ENCODE measurements at regions not wholly inside any gene's neighbourhood (a gene's known extent, or its start where the extent isn't known, plus 50 kb on each side); places are given as distances from the start of the nearest gene placed in this dataset.

DNA sequence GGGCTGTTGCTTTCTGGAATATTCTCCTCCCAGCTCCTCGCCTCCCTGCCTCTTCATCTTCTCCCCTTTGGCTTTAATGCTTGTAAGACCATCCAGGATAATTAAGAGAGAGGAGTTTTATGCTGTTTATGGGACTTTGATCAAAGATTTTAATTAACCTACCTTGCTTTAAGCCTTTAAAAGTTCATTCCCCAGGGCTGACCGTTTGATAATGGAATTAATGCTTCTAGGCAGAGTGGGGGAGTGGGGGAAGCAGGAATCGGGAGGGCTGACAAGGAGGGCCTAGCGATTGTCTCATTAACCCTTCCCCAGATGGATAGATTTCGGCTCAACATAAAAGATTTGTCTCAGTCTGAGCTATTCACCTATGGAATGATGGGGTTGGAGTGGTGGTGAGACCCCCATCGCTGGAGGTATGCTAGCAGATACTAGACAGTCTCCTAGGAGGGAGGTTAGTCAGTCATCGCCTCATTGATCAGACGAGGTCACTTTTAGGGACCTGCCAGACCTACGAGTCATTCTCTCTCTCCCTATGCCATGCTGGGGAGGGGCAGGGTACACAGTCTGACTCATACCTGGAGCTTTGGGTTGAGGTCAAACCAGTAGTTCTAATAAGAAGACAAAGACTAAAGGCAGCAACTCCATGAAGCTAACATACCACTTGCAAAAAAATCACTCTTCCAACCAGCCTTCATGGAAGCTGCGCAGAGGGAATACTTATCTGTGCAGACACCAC is 236.6 kb upstream of the NLRP1 start:
- no peak for DNase-seq (ENCODE audit: low spot score)

DNA sequence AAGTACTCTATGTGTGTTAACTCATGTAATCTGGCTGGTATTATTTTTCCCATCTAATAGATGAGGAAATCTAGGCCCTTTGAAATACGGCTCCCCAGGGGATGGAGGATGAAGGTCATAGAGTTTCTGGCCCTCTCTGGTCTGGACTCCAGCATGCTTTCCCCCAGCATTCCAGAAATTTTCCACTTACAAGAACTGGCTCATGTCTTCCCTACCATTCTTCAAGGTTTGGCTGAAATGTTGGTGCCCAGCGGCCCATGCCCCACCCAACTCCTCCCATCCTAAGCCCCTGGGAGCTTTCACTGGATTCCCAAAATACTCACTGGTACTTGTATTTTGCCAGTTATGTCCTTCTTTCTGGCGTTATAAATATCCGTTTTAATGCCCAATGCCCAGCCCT is 237.5 kb upstream of the NLRP1 start:
- DNase-seq (ENCODE audit: low spot score) = no peak

DNA sequence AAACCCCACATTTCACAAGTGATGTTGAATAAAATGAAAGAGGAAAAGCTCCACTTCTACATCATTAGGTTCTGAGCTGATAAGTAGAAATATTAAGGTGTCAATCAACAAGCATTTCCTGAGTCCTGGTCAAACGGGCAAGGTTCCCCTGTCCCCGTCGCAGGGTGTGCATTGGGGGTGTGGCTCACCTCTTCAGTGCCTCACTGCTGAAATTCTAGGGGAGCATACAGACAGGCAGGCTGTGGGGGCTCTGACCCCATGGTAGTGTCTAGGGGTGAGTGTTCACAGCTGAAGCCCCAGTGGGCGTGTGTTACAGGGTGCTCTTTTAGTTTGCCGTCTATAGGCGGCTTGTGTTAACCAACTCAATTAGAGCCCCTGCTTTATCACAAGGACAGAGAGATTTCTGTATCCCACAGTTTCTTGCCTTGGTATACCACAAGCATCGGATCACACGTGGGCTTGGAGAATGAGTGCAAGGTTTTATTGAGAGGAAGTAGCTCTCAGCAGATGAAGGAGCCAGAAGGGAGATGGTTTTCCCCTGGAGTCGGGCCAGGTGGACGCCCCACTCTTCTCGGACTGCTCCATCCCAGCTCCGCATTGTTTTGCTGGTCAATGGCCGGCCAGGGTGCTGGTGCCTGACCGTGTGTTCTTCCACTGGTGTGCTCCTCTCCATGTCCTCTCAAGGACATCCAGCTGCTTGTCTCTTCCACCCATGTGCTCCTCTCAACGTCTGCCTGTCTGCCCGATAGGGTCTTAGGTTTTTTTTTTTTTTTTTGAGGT is 238.2 kb upstream of the NLRP1 start:
- DNase-seq (ENCODE audit: low spot score) = no peak

DNA sequence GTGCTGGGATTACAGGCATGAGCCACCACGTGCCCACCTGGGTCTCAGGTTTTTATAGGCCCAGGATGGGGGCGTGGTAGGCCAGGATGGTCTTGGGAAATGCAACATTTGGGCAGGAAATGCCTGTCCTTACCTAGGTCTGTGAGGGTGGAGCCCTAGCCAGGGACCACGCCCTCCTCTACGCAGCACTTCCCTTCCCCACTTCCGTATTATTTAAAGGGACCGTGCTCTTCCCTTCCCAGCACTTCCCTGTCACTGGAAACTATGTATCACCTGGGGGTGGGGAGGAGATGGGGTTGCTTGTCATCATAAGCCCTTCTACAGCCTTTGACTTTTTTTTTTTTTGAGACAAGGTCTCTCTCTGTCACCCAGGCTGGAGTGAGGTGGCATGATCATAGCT is 238.9 kb upstream of the NLRP1 start:
- no peak for DNase-seq (ENCODE audit: low spot score)

DNA sequence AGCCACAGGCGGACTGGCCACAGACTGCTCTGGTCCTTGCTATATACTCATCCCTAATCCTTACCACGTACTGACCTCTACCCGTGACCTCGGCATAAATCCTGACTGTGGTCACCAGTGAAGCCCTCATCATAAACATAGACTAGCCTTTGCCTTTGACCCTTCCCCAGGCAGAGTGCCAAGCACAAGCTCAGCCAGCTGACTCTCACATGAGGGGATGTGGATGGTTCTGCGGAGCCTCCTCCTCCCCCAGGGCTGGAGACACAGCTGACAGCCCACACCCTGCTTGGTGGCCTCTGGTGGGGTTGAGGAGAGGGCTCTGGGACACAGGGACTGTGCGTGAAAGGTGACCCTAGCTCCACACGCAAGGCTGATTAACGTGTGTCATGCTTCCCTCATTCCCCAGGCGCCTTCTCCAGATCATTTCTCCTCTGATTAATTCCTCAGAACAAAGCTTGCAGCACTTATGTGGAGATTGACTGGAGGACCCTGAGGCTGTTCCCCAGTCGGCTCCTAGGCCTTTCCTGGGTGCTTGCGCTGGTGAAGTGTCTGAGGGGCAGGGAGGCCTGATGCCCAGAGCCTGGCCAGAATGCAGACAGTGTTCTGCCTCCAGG is 241.5 kb upstream of the NLRP1 start:
- DNase-seq (ENCODE audit: low spot score) = no peak

DNA sequence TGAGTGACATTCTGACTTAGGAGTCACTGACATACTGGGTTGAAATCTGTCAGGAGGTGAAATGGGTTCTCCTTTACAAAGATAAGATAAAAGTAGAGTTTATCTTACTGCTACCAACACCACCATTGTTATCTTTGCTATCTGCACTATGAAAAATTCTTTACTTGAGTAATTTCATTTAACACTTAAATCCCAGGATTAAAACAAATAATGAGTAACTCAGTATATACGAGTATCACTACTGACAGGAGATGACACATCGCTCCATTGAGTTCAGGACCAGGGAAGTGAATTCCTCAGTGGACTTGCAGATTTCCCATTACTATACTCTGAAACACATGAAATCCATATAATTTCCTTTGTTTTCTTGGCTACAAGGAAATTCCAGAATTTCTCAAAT is 242.1 kb upstream of the NLRP1 start:
- no peak for DNase-seq (ENCODE audit: low spot score)

DNA sequence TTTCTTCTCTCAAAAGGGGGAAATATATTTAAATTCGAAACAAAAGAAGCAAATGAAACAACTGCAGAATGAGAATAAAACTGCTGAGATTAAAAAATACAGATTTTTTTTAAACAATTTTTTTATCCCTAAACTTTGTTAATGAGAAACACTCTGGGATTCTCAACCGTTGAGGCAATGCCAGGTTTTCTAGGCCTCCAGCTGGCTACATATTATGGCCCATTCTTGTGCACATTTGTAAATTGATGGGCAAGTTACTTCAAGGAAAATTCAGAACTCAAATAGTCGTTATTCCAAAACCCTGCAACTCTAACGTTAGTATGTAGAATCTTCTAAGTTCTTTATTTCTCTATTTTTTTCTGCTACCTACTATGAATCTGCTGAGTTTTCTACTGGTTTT is 239.3 kb upstream of the WSCD1 start:
- no peak for DNase-seq (ENCODE audit: low spot score)

DNA sequence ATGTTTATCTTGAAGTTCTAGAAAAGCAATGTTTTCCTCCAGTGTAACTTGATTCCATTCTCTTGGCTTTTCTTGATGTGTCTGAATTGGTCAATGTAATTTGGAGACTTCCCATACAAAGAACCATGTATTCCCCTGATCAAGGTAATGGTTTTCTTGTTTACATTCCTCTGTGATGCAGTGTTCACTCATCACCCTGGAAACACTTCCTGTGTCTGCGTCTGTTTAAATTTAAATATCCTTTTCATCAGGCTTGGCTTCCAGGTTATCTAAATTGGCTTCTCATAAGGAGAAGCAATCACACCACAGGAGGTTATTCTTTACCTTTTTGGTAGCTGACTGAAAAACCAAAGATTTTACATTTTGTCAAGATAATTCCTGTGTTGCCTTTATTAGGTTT is 237.3 kb upstream of the WSCD1 start:
- no peak for DNase-seq (ENCODE audit: low spot score)

DNA sequence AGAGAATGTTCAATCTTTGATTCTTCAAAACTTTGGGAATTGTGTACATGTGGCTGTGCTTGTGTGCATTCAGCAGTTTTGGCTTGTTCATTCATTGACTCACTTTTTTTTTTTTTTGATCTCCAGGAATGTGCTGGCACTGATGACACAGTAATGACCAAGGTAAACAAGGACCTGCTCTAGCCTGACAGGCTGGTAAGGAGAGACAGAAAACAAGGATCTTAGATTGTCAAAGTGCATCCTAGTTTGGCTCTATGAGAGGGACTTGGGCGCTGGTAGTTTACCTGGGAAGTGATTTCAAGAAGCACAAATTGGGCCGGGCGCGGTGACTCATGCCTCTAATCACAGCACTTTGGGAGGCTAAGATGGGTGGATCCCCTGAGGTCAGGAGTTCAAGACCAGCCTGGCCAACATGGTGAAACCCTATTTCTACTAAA is 233.1 kb upstream of the WSCD1 start:
- DNase-seq (ENCODE audit: low spot score) = no peak

DNA sequence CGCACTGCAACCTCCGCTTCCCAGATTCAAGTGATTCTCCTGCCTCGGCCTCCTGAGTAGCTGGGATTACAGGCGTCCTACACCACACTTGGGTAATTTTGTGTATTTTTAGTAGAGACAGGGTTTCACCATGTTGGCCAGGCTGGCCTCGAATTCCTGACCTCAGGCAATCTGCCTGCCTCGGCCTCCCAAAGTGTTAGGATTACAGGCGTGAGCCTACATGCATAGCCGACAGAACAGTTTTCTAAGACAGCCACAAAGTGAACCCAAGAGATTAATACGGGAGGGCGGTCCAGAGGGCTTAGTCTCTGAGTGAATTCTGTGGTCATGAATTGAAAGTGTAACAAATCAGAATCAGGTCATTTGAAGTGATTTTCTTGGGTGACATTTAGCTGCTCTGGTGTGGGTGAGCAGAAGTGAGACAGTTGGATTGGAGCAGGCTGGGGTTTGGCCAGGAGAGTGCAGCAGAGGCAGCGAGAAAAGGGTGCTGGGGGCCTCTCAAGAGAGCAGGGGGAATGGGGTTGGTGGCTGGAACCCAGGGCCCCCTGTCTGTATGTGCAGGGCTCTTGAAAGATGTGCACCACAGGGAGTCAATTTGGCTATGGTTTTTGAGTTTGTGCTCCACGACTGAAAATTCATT is 231.4 kb upstream of the WSCD1 start:
- no peak for DNase-seq (ENCODE audit: low spot score)

DNA sequence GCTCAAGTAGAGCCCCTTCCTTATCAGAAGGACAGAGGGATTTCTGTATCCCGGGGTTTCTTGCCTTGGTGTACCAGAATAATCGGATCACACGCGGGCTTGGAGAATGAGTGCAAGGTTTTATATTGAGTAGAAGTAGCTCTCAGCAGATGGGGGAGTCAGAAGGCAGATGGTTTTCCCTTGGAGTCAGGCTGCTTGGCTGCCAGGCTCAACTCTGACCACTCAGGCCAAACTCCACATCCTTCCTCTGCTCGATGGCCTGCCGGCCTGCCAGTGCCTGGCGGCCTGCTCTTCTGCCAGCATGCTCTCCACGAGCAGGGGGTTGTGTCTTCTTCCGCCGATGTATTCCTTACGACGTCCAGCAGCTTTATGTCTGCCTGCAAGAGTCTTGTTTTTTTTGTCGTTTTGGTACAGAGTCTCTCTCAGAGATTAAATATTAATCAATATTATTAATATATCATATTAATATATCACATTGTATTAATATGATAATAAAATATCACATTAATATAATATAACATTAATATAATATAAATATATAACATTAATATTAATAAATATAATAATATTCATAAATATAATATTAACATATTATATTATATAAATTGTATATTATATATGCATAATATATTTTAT is 229.2 kb upstream of the WSCD1 start:
- no peak for DNase-seq (ENCODE audit: low spot score)

DNA sequence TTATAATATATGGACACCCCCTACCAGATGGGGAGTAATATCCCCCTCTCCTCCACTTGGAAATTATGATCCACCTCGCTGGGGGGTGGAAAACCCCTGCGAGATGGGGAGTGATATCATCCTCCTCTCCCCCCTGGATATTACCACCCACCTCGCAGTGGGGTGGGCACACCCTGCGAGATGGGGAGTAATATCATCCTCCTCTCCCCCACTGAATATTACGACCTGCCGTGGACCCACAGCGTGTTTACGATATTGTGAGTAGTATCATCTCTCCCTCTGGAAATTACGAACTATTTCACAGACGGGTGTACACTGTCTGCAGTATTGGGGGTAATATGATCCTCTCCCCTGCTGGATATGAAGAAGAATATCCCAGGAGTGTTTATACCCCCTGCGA is 228.3 kb upstream of the WSCD1 start:
- DNase-seq (ENCODE audit: low spot score) = no peak

DNA sequence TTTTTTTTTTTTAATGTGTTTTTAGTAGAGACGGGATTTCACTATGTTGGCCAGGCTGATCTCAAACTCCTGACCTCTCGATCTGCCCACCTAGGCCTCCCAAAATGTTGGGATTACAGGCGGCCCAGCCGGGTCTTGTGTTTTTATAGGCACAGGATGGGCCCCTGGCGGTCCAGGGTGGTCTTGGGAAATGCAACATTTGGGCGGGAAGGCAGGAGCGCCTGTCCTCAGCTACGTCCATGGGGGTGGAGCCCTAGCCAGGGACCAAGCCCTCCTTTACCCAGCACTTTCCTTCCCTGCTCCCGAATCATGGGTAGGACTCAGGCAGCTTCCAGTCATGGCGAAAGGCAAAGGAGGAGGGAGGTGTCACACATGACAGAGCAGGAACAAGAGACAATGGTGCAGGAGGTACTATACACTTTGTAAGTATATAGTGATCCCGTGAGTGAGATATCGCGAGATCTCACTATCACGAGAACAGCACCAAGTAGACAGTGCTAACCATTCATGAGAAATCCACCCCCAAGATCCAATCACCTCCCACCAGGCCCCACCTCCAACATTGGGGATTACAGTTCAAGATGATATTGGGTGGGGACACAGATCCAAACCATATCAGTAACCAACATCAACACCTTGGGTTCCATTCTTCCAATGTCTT is 226.7 kb upstream of the WSCD1 start:
- no peak for DNase-seq (ENCODE audit: low spot score)

DNA sequence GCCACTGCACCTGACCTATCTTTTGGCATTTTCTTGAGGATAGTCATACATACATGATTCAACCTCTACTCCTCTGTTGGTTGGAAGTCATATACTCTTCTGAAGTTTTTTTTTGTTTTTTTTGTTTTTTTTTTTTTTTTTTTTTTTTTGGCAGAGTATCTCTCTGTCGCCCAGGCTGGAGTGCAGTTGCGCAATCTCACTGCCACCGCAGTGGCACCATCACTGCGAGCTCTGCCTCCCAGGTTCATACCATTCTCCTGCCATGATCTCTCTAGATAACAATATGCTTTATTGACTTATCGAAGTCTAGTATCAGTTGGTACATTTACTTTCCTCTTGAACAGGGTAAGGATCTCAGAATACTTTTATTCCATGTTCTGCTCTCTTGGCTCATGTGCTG is 224.2 kb upstream of the WSCD1 start:
- DNase-seq (ENCODE audit: low spot score) = no peak

DNA sequence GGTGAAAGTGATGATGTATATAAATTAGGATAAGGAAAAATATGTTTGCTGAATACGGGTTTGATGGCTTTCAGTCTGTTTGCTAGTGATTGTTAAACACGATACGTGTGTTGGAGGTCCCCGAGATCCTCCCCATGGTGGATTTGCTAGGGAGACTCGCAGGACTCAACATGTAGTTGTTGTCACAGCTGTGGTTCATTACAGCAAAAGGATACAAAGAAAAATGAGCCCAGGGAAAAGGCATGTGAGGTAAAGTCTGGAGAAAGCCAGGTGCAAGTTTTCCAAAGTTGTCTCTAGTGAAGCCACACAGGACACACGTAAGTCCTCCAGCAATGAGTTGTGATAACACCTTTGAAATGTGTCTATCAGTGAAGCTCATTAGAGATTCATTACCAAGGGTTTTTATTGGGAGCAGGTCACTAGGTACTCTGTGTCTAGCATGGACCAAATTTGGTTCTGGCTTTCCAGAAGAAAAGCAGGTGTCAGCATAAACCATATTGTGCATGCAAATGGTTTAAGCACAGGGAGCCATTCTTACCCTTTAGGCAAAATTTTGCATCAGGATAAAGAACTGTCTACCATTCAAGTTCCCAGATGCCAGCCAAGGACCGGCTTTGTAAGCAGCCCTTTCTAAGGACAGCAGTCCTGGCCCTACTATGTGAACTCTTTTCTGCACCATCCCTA is 215.2 kb upstream of the WSCD1 start:
- no peak for DNase-seq (ENCODE audit: low spot score)

DNA sequence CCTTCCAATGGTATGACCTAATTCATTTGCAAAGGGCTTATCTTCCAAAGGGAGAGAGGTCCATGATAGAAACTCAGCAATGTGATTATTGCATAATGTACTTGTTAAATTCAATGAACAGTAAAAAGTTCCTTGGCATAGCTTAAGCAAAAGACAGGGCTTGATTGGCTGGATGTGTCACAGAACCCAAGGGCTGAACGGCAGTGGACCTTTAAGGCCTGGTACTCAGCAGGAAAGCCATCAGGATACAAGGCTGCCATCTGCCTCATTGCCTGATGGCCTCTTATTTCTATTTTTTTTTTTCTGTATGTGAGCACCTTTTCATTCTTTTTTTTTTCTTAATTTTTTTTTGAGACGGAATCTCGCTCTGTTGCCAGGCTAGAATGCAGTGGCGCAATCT is 208.9 kb upstream of the WSCD1 start:
- DNase-seq (ENCODE audit: low spot score) = no peak

DNA sequence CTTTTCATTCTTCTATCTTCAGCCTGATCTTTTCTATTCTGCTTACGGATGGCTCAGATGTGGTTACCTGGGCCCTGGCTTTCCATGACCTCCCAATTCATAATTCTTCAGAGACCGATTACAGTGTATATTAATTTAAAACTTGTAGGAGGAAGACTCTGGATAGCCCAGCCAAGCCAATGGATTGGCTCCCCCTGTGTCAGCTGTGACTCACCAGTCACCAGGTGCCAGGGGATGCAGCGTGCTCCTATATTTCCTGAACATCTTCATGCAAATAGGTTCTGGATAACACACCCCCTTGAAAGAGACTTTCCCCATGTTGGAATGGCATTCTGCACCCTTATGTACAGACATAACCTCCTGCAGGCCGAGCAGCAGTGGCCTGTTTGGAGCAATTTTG is 208.3 kb upstream of the WSCD1 start:
- no peak for DNase-seq (ENCODE audit: low spot score)

DNA sequence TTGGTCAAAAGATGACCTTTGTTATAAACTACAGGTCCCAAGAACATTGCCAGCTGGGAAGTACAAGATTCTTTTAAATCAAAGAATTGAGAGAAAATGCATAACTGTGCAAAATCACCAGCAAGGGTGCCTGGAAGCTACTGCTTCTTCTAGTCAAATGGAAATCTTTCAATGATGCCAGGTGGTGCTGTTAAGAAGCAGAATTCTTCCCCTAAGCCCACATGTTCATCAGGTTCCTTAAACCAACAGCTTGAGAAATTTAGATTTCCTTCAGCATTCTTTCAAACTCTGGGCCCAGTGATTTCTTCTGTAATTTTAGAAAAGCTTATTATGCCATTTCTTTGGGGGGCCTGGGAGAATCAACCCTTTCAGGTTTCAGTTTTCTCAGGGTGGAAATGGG is 207.8 kb upstream of the WSCD1 start:
- no peak for DNase-seq (ENCODE audit: low spot score)

DNA sequence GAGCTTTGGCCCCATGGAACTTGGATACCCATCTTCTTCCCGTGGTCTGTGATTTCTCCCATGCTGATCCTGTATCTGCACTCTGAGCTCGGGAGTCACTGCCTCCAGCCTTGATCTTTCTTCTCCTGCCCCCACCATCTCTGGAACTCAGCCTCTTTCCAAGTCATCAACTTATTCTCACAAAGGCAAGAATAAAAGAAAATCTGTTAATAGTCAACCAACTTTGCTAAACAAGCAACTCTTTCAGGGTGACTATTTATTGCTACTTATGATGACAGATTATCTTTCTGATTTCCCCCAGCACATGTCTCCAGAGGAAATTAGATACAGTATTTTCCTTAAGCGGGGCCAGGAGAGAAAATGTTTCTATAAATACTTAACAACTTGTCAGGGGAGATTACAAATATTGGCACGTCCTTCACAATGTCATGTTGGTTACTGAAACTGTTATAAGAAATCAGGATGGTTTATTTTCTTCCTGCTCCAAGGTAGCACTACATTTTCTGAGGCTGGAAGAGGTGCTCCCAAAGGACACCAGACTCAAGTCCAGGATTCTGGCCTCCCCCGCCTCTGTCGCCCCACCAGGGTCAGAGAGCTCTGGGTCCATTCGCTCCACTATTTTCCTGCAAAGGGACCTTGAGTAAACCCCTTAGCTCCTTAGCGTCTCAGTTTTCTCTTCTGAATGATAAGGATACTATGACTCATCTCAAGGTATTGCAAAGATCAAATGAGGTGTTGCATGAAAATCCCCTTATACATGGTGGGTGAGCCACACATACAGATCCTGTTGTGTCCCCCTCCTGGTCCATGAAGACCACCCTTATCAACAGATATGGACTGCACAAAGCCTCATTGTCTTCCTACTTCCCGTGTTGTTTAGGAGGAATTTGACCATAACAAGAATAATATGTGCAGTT is 205.2 kb upstream of the WSCD1 start:
- no peak for DNase-seq (ENCODE audit: low spot score)

DNA sequence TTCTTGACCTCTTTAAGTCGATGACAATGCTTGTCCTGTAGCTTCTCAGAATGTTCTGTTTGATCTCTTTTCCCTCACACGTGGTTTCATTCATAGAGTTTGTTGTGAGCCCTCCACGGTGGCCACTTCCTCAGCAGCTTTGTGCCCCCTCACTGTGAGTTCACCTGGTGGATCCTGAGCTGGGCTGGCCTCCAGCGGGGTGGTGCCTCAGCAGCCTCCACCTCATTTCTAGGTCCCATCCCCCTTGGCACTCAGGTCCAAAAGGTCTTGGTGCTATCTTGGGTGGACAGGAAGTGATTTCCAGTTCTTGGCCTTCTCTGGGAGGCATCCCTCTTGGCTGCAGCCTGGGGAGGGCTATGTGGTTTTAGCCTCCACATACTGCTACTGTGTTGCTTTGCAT is 203.2 kb upstream of the WSCD1 start:
- no peak for DNase-seq (ENCODE audit: low spot score)

Data from NAMALWA (cell line).